PFSK-1 (cell line): ENCODE measurements at regions not wholly inside any gene's neighbourhood (a gene's known extent, or its start where the extent isn't known, plus 50 kb on each side); places are given as distances from the start of the nearest gene placed in this dataset.

Experiments
- FOXP2 ChIP-seq: optimal IDR thresholded peaks from 2 replicates; pipeline ENCODE3; 2011; ENCODE audit warnings: borderline replicate concordance, control low read depth, inconsistent platforms; ENCODE audit not compliant: insufficient read depth; ENCODE audit errors: extremely low read length, extremely low read depth
- POLR2AphosphoS5 ChIP-seq: IDR thresholded peaks from 2 replicates; pipeline ENCODE4 v1.6.1; 2012; ENCODE audit warnings: low read depth, mild to moderate bottlenecking, control low read depth, low read length, moderate library complexity
- REST ChIP-seq, 2 experiments: IDR thresholded peaks; 2 replicates each; pipeline versions ENCODE4 v1.6.1 to v1.8.0; 2011 to 2012; ENCODE audit warnings: low read depth in 2 of 2, low read length in 2 of 2, control low read depth in 1 of 2, inconsistent platforms in 1 of 2, mild to moderate bottlenecking in 1 of 2, moderate library complexity in 1 of 2; ENCODE audit not compliant: insufficient read depth in 1 of 2
- SIN3A ChIP-seq: IDR thresholded peaks from 2 replicates; pipeline ENCODE4 v1.6.1; 2012; ENCODE audit warnings: mild to moderate bottlenecking, low read length, moderate library complexity, borderline replicate concordance; ENCODE audit not compliant: insufficient read depth

- TF ChIP-seq POLR2AphosphoS5 (no peak), FOXP2 (no peak), REST (IDR thresholded peaks at IDR 0.05; ENCODE audit: insufficient read depth in 1 of 2, low read depth in 2 of 2, low read length in 2 of 2) (no peak), SIN3A (no peak)
These were observed 477.6 kb downstream of the RAP2B start for GRCh38 chr3:153639631-153640030.
